Keratinocyte (primary cell): ENCODE measurements at regions not wholly inside any gene's neighbourhood (a gene's known extent, or its start where the extent isn't known, plus 50 kb on each side); places are given as distances from the start of the nearest gene placed in this dataset.

Experiments
- DNase-seq: peaks from one replicate; pipeline ENCODE4 v3.0.0-alpha.2; 2011; ENCODE audit warnings: low read depth, missing footprints, low spot score
- FAIRE-seq: peaks from 2 replicates; lab custom pipeline; 2011; peaks lifted over from hg19 to GRCh38; lab: Jason Lieb, UNC
- H2AFZ ChIP-seq: 2 replicates; pipeline ENCODE4 v1.6.0; 2012; ENCODE audit warnings: low read length, control low read depth, inconsistent platforms; ENCODE audit not compliant: control insufficient read depth
- H3K27ac ChIP-seq: 2 replicates; pipeline ENCODE4 v1.5.1; 2011; ENCODE audit warnings: low read length; ENCODE audit not compliant: control insufficient read depth, insufficient read depth
- H3K27me3 ChIP-seq: 3 replicates; pipeline ENCODE4 v1.6.0; 2011; ENCODE audit warnings: low read length; ENCODE audit not compliant: control insufficient read depth, insufficient read depth; ENCODE audit errors: extremely low read depth
- H3K36me3 ChIP-seq, 2 experiments: 2 replicates in 1 of 2; 3 replicates in 1 of 2; pipeline ENCODE4 v1.5.1; 2011; ENCODE audit warnings: low read length in 2 of 2, mild to moderate bottlenecking in 1 of 2; ENCODE audit not compliant: control insufficient read depth in 2 of 2, insufficient read depth in 2 of 2; ENCODE audit errors: extremely low read depth in 1 of 2
- H3K4me1 ChIP-seq: 3 replicates; pipeline ENCODE4 v1.5.1; 2011; ENCODE audit warnings: low read length; ENCODE audit not compliant: control insufficient read depth, insufficient read depth; ENCODE audit errors: extremely low read depth
- H3K4me2 ChIP-seq: 3 replicates; pipeline ENCODE4 v1.6.0; 2011; ENCODE audit warnings: low read depth, low read length; ENCODE audit not compliant: control insufficient read depth, insufficient read depth; ENCODE audit errors: extremely low read depth
- H3K4me3 ChIP-seq, 3 experiments: fragments of 200-600 bp in 1 of 3; sonication (generic) in 1 of 3; 2 replicates in 2 of 3; 3 replicates in 1 of 3; pipeline ENCODE4 v1.5.1; 2011 to 2016; ENCODE audit warnings: low read length in 3 of 3, mild to moderate bottlenecking in 3 of 3, control low read depth in 2 of 3, inconsistent platforms in 1 of 3, low read depth in 1 of 3, mixed read lengths in 1 of 3, mixed run types in 1 of 3, moderate library complexity in 1 of 3; ENCODE audit not compliant: control insufficient read depth in 2 of 3, insufficient read depth in 2 of 3; ENCODE audit errors: extremely low read depth in 1 of 3
- H3K79me2 ChIP-seq: 2 replicates; pipeline ENCODE4 v1.6.0; 2012; ENCODE audit warnings: low read length; ENCODE audit not compliant: control insufficient read depth, insufficient read depth
- H3K9ac ChIP-seq: 3 replicates; pipeline ENCODE4 v1.6.0; 2011; ENCODE audit warnings: low read length; ENCODE audit not compliant: control insufficient read depth, insufficient read depth; ENCODE audit errors: extremely low read depth
- H3K9me1 ChIP-seq: 3 replicates; pipeline ENCODE4 v1.6.0; 2011; ENCODE audit warnings: low read length; ENCODE audit not compliant: control insufficient read depth, insufficient read depth; ENCODE audit errors: extremely low read depth
- H3K9me3 ChIP-seq: 2 replicates; pipeline ENCODE4 v1.5.1; 2012; ENCODE audit warnings: low read depth, low read length; ENCODE audit not compliant: control insufficient read depth
- H4K20me1 ChIP-seq: 3 replicates; pipeline ENCODE4 v1.6.0; 2011; ENCODE audit warnings: low read length; ENCODE audit not compliant: control insufficient read depth, insufficient read depth; ENCODE audit errors: extremely low read depth
- CTCF ChIP-seq, 3 experiments: IDR thresholded peaks in 1 of 3; conservative IDR thresholded peaks in 1 of 3; optimal IDR thresholded peaks in 1 of 3; 2 replicates in 2 of 3; 3 replicates in 1 of 3; pipeline versions ENCODE3 to v1.5.1; 2011; ENCODE audit warnings: low read length in 3 of 3, mild to moderate bottlenecking in 3 of 3, moderate library complexity in 2 of 3, control low read depth in 1 of 3, inconsistent platforms in 1 of 3; ENCODE audit not compliant: insufficient read depth in 2 of 3; ENCODE audit errors: extremely low read depth in 1 of 3
- EZH2 ChIP-seq: IDR thresholded peaks from one replicate; pipeline ENCODE4 v1.6.1; 2012; ENCODE audit warnings: inconsistent platforms, mild to moderate bottlenecking, low read length, moderate library complexity
- dilution Hi-C: fragments of 300-500 bp; cut with MboI; formaldehyde crosslinking; loops from one replicate; pipeline ENCODE4 v1.7.0; 2020; ENCODE audit warnings: low sequenced_read_pairs; ENCODE audit not compliant: extremely low pct_ligation_motif_present

- H3K9me3 ChIP-seq, result peaks cover 2% of the 10 kb centered on the region
- no peaks in the 10 kb centered on the region for H4K20me1 ChIP-seq
- no peaks in the 10 kb centered on the region for H3K36me3 ChIP-seq
- no peak overlapping the region for H3K9ac ChIP-seq
- TF ChIP-seq EZH2 (no peak), CTCF (optimal IDR thresholded peaks at IDR 0.05 in 1 of 3, IDR thresholded peaks at IDR 0.05 in 1 of 3, conservative IDR thresholded peaks at IDR 0.05 in 1 of 3; ENCODE audit: extremely low read depth in 1 of 3, insufficient read depth in 2 of 3, low read length in 3 of 3) (no peak)
- DNase-seq (no peak), FAIRE-seq (peak; percentile 57)
- no peaks in the 10 kb centered on the region for H3K27me3 ChIP-seq
- no peak overlapping the region for H3K4me3 ChIP-seq
- no peak overlapping the region for H3K27ac ChIP-seq
- H3K79me2 ChIP-seq, result no peaks in the 10 kb centered on the region
- H3K4me1 ChIP-seq, result peaks cover 8% of the 10 kb centered on the region
- H2AFZ ChIP-seq, result peak overlapping the region; percentile 75
- dilution Hi-C loops, result no loop called here
- peak overlapping the region; percentile 30 for H3K4me2 ChIP-seq
- no peaks in the 10 kb centered on the region for H3K9me1 ChIP-seq
Observed at GRCh38 chr18:3397031-3397750, 52.8 kb upstream of the TGIF1 start.

GRCh38 chr18:3397786-3398185 lies 52.2 kb upstream of the TGIF1 start:
- Histone ChIP-seq H3K9me3 (peaks cover 2% of the 10 kb centered on the region), H3K27me3 (no peaks in the 10 kb centered on the region), H3K9ac (no peak overlapping the region), H4K20me1 (no peaks in the 10 kb centered on the region), H3K36me3 (no peaks in the 10 kb centered on the region), H3K79me2 (no peaks in the 10 kb centered on the region), H3K4me3 (no peak overlapping the region), H3K4me1 (peaks cover 8% of the 10 kb centered on the region), H2AFZ (no peak overlapping the region), H3K4me2 (no peak overlapping the region), H3K9me1 (no peaks in the 10 kb centered on the region), H3K27ac (no peak overlapping the region)
- DNase-seq, result no peak
- dilution Hi-C loops, result no loop called here
- no peak for FAIRE-seq
- TF ChIP-seq CTCF (optimal IDR thresholded peaks at IDR 0.05 in 1 of 3, IDR thresholded peaks at IDR 0.05 in 1 of 3, conservative IDR thresholded peaks at IDR 0.05 in 1 of 3; ENCODE audit: extremely low read depth in 1 of 3, insufficient read depth in 2 of 3, low read length in 3 of 3) (no peak), EZH2 (no peak)
